ENCODE measurements at regions not wholly inside any gene's neighbourhood (a gene's known extent, or its start where the extent isn't known, plus 50 kb on each side); places are given as distances from the start of the nearest gene placed in this dataset.

DNA sequence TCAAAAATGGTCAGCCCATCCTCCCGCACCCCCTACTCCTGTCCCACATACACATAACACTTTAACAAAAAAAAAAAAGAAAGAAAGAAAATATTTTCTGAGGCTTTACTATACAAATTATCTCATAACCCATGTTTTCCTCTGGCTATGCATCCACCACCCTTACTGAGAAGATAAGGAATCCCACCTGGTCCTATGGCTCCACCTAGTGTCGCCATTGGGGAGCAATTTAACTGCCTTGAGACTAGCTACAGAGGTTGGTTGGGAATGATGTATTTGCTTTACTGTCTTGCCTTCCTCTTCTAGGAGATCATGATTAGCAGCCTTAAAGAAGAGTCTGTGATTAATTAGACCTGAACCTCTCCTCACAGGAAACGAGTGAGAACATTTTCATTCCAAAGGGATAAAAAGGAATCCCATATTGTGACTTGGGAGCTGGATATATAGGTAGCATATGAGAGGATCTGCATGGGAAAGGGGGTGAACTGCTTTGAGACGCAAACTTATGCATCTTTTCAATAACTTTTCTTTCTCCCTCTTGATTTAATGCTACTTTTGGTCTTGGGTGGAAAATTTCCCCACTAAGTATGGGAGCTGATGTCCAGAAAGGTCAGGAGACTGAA is 77.7 kb upstream of the SELENOP start:
- H3K27ac ChIP-seq (ENCODE audit: low read depth, low read length): no peak overlapping the region
- H3K9me3 ChIP-seq (ENCODE audit: control insufficient read depth, insufficient read depth, low read length): no peaks in the 10 kb centered on the region
- no peak overlapping the region for H3K4me3 ChIP-seq (ENCODE audit: low read depth, low read length)
- TF ChIP-seq, protein P1, sequence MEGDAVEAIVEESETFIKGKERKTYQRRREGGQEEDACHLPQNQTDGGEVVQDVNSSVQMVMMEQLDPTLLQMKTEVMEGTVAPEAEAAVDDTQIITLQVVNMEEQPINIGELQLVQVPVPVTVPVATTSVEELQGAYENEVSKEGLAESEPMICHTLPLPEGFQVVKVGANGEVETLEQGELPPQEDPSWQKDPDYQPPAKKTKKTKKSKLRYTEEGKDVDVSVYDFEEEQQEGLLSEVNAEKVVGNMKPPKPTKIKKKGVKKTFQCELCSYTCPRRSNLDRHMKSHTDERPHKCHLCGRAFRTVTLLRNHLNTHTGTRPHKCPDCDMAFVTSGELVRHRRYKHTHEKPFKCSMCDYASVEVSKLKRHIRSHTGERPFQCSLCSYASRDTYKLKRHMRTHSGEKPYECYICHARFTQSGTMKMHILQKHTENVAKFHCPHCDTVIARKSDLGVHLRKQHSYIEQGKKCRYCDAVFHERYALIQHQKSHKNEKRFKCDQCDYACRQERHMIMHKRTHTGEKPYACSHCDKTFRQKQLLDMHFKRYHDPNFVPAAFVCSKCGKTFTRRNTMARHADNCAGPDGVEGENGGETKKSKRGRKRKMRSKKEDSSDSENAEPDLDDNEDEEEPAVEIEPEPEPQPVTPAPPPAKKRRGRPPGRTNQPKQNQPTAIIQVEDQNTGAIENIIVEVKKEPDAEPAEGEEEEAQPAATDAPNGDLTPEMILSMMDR (IDR thresholded peaks at IDR 0.05; ENCODE audit: low read depth, low read length): peak; percentile 95
- H3K27me3 ChIP-seq (ENCODE audit: control insufficient read depth, insufficient read depth, low read length): peaks cover 8% of the 10 kb centered on the region
- peak; percentile 18 for DNase-seq (ENCODE audit: low read depth, low spot score)
- ChIA-PET POLR2A (interaction anchor here (0.6 kb wide), 1 partner anchor 151 kb away, joined by 3 read pairs; no protein-coding TSS in a partner anchor), CTCF (interaction anchor here (0.6 to 2.7 kb wide), 25 partner anchors 9 to 1033 kb away, joined by 3 to 17 read pairs (median 4); partner anchors contain the start of gene GHR)

DNA sequence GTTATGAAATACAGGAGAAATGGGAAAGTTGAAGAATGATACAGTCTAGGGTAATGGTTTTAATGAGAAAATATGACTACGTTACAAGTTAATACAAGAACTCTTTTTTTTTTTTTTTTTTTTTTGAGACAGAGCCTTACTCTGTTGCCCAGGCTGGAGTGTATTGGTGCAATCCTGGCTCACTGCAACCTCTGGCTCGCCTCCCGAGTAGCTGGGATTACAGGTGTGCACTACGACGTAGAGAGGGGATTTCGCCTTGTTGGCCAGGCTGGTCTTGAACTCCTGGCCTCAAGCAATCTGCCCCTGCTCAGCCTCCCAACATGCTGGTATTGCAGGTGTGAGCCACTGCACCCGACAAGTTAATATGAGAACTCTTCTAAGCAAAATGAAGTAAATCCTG is 77.1 kb upstream of the SELENOP start:
- TF ChIP-seq, protein P1 (IDR thresholded peaks at IDR 0.05; ENCODE audit: low read depth, low read length): no peak

DNA sequence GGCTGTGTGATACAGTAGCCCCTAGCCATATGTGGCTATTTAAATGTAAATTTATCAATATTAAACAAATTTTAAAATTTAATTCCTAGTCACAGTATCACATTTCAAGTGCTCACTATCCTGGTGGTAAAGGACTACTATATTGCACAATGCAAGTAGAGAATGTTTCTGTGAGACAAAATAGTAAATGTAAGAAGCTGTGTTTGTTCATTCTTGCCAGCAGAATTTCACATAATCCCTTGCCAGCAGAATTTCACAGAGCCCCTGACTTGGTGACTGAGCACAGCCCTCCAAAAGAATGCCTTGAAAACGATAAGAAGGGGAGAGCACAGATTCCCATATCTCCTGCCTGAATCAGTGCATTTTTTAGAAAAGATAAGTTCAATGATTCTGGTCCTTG is 75.9 kb upstream of the SELENOP start:
- peaks cover 8% of the 10 kb centered on the region for H3K27me3 ChIP-seq (ENCODE audit: control insufficient read depth, insufficient read depth, low read length)
- ChIA-PET CTCF (no interaction called here), POLR2A (no interaction called here)

More for the DNA sequence above, 77.1 kb upstream of the SELENOP start:
- Histone ChIP-seq H3K9me3 (ENCODE audit: control insufficient read depth, insufficient read depth, low read length) (no peaks in the 10 kb centered on the region), H3K27me3 (ENCODE audit: control insufficient read depth, insufficient read depth, low read length) (peaks cover 8% of the 10 kb centered on the region), H3K4me3 (ENCODE audit: low read depth, low read length) (no peak overlapping the region), H3K27ac (ENCODE audit: low read depth, low read length) (no peak overlapping the region)
- POLR2A ChIA-PET: no interaction called here
- DNase-seq (ENCODE audit: low read depth, low spot score): no peak
- CTCF ChIA-PET: interaction anchor here (0.6 to 2.7 kb wide), 16 partner anchors 10 to 1032 kb away, joined by 3 to 17 read pairs (median 5); partner anchors contain the start of gene GHR

DNA sequence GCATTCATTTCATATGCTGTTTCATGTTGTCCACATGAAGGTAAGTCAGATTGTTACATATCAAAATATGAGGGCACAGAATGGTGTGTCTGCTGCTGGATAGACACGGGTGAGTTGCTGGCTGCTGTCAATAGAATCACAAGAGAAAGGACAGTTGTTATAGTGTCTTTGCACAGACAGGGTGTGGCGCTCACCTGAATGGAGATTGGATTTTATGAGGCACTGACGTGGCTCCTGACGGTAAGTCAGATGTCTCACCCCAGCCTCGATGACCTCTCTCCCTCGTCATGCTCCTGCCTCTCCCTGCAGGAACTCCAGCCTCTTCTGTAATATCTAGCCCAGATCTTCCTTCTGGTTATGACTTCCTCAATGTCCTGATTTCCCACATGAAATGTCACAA is 75.4 kb upstream of the SELENOP start:
- H3K9me3 ChIP-seq (ENCODE audit: control insufficient read depth, insufficient read depth, low read length): no peaks in the 10 kb centered on the region
- ChIA-PET POLR2A (no interaction called here), CTCF (no interaction called here)
- DNase-seq (ENCODE audit: low read depth, low spot score): no peak
- TF ChIP-seq, protein P1 (IDR thresholded peaks at IDR 0.05; ENCODE audit: low read depth, low read length): no peak
- H3K27ac ChIP-seq (ENCODE audit: low read depth, low read length): no peak overlapping the region
- no peak overlapping the region for H3K4me3 ChIP-seq (ENCODE audit: low read depth, low read length)
- H3K27me3 ChIP-seq (ENCODE audit: control insufficient read depth, insufficient read depth, low read length): peaks cover 8% of the 10 kb centered on the region

More for the DNA sequence above, 75.9 kb upstream of the SELENOP start:
- Histone ChIP-seq H3K27ac (ENCODE audit: low read depth, low read length) (no peak overlapping the region), H3K9me3 (ENCODE audit: control insufficient read depth, insufficient read depth, low read length) (no peaks in the 10 kb centered on the region), H3K4me3 (ENCODE audit: low read depth, low read length) (no peak overlapping the region)
- TF ChIP-seq, protein P1 (IDR thresholded peaks at IDR 0.05; ENCODE audit: low read depth, low read length): no peak
- DNase-seq (ENCODE audit: low read depth, low spot score): no peak

DNA sequence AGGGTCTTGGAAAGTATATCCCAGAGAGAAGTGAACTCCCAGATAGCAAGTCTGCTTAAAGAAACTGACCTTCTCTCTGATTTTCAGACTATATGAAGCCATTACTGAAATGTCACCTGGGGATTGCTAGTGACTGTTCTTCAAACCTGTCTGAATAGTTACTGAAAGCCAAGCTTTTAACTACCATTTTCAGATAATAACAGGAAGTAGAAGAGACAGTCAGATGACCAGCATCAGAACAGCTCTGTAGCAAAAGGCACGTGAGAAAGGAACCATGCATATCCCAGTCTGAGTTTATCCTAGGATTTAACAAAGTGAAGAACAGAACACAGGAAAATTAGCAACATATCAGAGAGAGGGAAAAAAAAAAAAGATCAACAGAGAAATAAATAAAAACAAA is 74.9 kb upstream of the SELENOP start:
- DNase-seq (ENCODE audit: low read depth, low spot score): no peak
- ChIA-PET CTCF (no interaction called here), POLR2A (no interaction called here)
- Histone ChIP-seq H3K27me3 (ENCODE audit: control insufficient read depth, insufficient read depth, low read length) (peaks cover 8% of the 10 kb centered on the region), H3K4me3 (ENCODE audit: low read depth, low read length) (no peak overlapping the region), H3K27ac (ENCODE audit: low read depth, low read length) (no peak overlapping the region), H3K9me3 (ENCODE audit: control insufficient read depth, insufficient read depth, low read length) (no peaks in the 10 kb centered on the region)
- TF ChIP-seq, protein P1 (IDR thresholded peaks at IDR 0.05; ENCODE audit: low read depth, low read length): no peak
